ENCODE measurements at regions not wholly inside any gene's neighbourhood (a gene's known extent, or its start where the extent isn't known, plus 50 kb on each side); places are given as distances from the start of the nearest gene placed in this dataset.

- RAD21 ChIA-PET (ENCODE audit: unreplicated experiment), result no interaction called here
- DNase-seq (ENCODE audit: low read depth, low spot score) (no peak), ATAC-seq (no peak), FAIRE-seq (no peak)
- no peak overlapping the region for H2AFZ ChIP-seq (ENCODE audit: control insufficient read depth, low read depth, low read length)
- CTCF ChIA-PET, result interaction anchor here (0.9 to 1.1 kb wide), 2 partner anchors 135 to 213 kb away, joined by 3 to 5 read pairs; no protein-coding TSS in a partner anchor
- no peak for TF ChIP-seq ZNF274 (IDR thresholded peaks at IDR 0.05; ENCODE audit: insufficient read depth, insufficient read length)
- no peak for TF ChIP-seq BMI1 (IDR thresholded peaks at IDR 0.05; ENCODE audit: borderline replicate concordance)
- TF ChIP-seq NBN (IDR thresholded peaks at IDR 0.05), result no peak
- in situ Hi-C loops (cut with MboI), result no loop called here
- WGBS (ENCODE audit: insufficient coverage, insufficient replicate concordance, low lambda C conversion rate, missing lambda C conversion rate), result 59% methylated on average over 11 of the region's 11 CpGs
- POLR2A ChIA-PET, result no interaction called here
- H3K27ac ChIP-seq (ENCODE audit: control insufficient read depth, insufficient read depth), result no peak overlapping the region
- no peaks in the 10 kb centered on the region for H3K79me2 ChIP-seq (ENCODE audit: control insufficient read depth, insufficient read depth, low read length)
- H4K20me1 ChIP-seq (ENCODE audit: control insufficient read depth, insufficient read depth), result no peaks in the 10 kb centered on the region
- no peaks in the 10 kb centered on the region for H3K4me1 ChIP-seq (ENCODE audit: control insufficient read depth, insufficient read depth, low read length)
- no peaks in the 10 kb centered on the region for H3K9me3 ChIP-seq (replicated peaks; ENCODE audit: control insufficient read depth, insufficient read depth, low read length)
- no peaks in the 10 kb centered on the region for H3K27me3 ChIP-seq (replicated peaks in 1 of 2; ENCODE audit: control insufficient read depth in 2 of 2, insufficient read depth in 2 of 2, low read length in 1 of 2)
- no peak overlapping the region for H3K4me3 ChIP-seq
- BruUV-seq (replicated peaks), result no TSS peak
- intact Hi-C loops (cut with micrococcal nuclease; ENCODE audit: unreplicated experiment), result no loop called here
- SMC1A ChIA-PET (ENCODE audit: uncharacterized antibody, unreplicated experiment), result interaction anchor here (0.6 kb wide), 2 partner anchors 47 to 232 kb away, joined by 3 read pairs; no protein-coding TSS in a partner anchor
- H3K4me2 ChIP-seq (ENCODE audit: control insufficient read depth, insufficient read depth), result no peak overlapping the region
- no peaks in the 10 kb centered on the region for H3K36me3 ChIP-seq (ENCODE audit: control insufficient read depth in 2 of 2, insufficient read depth in 2 of 2, low read length in 1 of 2)
- no peak overlapping the region for H3K9ac ChIP-seq (ENCODE audit: control insufficient read depth, insufficient read depth, low read length)
These were observed 552.7 kb upstream of the PSMD7 start for GRCh38 chr16:73743665-73744496.

- ATAC-seq (no peak), DNase-seq (ENCODE audit: low read depth, low spot score) (no peak), FAIRE-seq (no peak)
- Histone ChIP-seq H2AFZ (ENCODE audit: control insufficient read depth, low read depth, low read length) (no peak overlapping the region), H3K36me3 (ENCODE audit: control insufficient read depth in 2 of 2, insufficient read depth in 2 of 2, low read length in 1 of 2) (no peaks in the 10 kb centered on the region), H3K4me3 (no peak overlapping the region), H3K4me2 (ENCODE audit: control insufficient read depth, insufficient read depth) (no peak overlapping the region), H4K20me1 (ENCODE audit: control insufficient read depth, insufficient read depth) (no peaks in the 10 kb centered on the region; the same call in 1 of the 2 replicates), H3K79me2 (ENCODE audit: control insufficient read depth, insufficient read depth, low read length) (no peaks in the 10 kb centered on the region), H3K4me1 (ENCODE audit: control insufficient read depth, insufficient read depth, low read length) (no peaks in the 10 kb centered on the region), H3K9me3 (replicated peaks; ENCODE audit: control insufficient read depth, insufficient read depth, low read length) (no peaks in the 10 kb centered on the region; the same call in 2 of the 3 replicates), H3K27me3 (replicated peaks in 1 of 2; ENCODE audit: control insufficient read depth in 2 of 2, insufficient read depth in 2 of 2, low read length in 1 of 2) (no peaks in the 10 kb centered on the region), H3K9ac (ENCODE audit: control insufficient read depth, insufficient read depth, low read length) (no peak overlapping the region), H3K27ac (ENCODE audit: control insufficient read depth, insufficient read depth) (no peak overlapping the region)
- BruUV-seq (replicated peaks), result no TSS peak
- in situ Hi-C loops (cut with MboI) (no loop called here), intact Hi-C loops (cut with micrococcal nuclease; ENCODE audit: unreplicated experiment) (no loop called here)
- ChIA-PET POLR2A (no interaction called here), SMC1A (ENCODE audit: uncharacterized antibody, unreplicated experiment) (no interaction called here), RAD21 (ENCODE audit: unreplicated experiment) (no interaction called here), CTCF (no interaction called here)
- TF ChIP-seq ZBTB4 (CRISPR knock-in tag; IDR thresholded peaks at IDR 0.05), result no peak
- no peak for TF ChIP-seq TBL1XR1 (IDR thresholded peaks at IDR 0.05; ENCODE audit: low read depth, low read length)
- TF ChIP-seq MXI1 (IDR thresholded peaks at IDR 0.05; ENCODE audit: low read depth, low read length), result no peak
- no peak for TF ChIP-seq USF1 (IDR thresholded peaks at IDR 0.05; ENCODE audit: borderline replicate concordance, extremely low read length, insufficient read depth, low read depth, low read length)
- no peak for TF ChIP-seq HCFC1 (IDR thresholded peaks at IDR 0.05; ENCODE audit: low read length)
- TF ChIP-seq POLR2AphosphoS5 (IDR thresholded peaks at IDR 0.05; ENCODE audit: low read length), result no peak
- TF ChIP-seq SMAD5 (IDR thresholded peaks at IDR 0.05; ENCODE audit: low read depth), result no peak
- 15% methylated on average over 4 of the region's 4 CpGs for WGBS (ENCODE audit: insufficient coverage, insufficient replicate concordance, low lambda C conversion rate, missing lambda C conversion rate)
These were observed 557.4 kb upstream of the PSMD7 start for GRCh38 chr16:73739049-73739769.
